ENCODE measurements at regions not wholly inside any gene's neighbourhood (a gene's known extent, or its start where the extent isn't known, plus 50 kb on each side); places are given as distances from the start of the nearest gene placed in this dataset.

GRCh38 chr1:60956520-60956919 lies 125.8 kb upstream of the NFIA start:
- ChIA-PET CTCF (no interaction called here), POLR2A (no interaction called here)
- no peak for DNase-seq (ENCODE audit: extremely low spot score)
- TF ChIP-seq CTCF (IDR thresholded peaks at IDR 0.05; ENCODE audit: control extremely low read depth, extremely low read depth, low read depth, missing control alignments), result no peak

GRCh38 chr1:60952612-60953111 lies 129.7 kb upstream of the NFIA start:
- ChIA-PET POLR2A (no interaction called here), CTCF (no interaction called here)
- no peak for TF ChIP-seq CTCF (IDR thresholded peaks at IDR 0.05; ENCODE audit: control extremely low read depth, extremely low read depth, low read depth, missing control alignments)

GRCh38 chr1:60950224-60951063 lies 131.9 kb upstream of the NFIA start:
- ChIA-PET POLR2A (no interaction called here), CTCF (no interaction called here)
- no peak for DNase-seq (ENCODE audit: extremely low spot score)
- no peak for TF ChIP-seq CTCF (IDR thresholded peaks at IDR 0.05; ENCODE audit: control extremely low read depth, extremely low read depth, low read depth, missing control alignments)

More at GRCh38 chr1:60952612-60953111, 129.7 kb upstream of the NFIA start:
- DNase-seq (ENCODE audit: extremely low spot score), result no peak

GRCh38 chr1:60949826-60950197 lies 132.5 kb upstream of the NFIA start:
- POLR2A ChIA-PET, result no interaction called here
- CTCF ChIA-PET, result no interaction called here
- DNase-seq (ENCODE audit: extremely low spot score), result no peak
- no peak for TF ChIP-seq CTCF (IDR thresholded peaks at IDR 0.05; ENCODE audit: control extremely low read depth, extremely low read depth, low read depth, missing control alignments)

- no peak for TF ChIP-seq CTCF (IDR thresholded peaks at IDR 0.05; ENCODE audit: control extremely low read depth, extremely low read depth, low read depth, missing control alignments)
- DNase-seq (ENCODE audit: extremely low spot score), result no peak
- POLR2A ChIA-PET, result no interaction called here
- CTCF ChIA-PET, result no interaction called here
Measured at GRCh38 chr1:60949154-60949825, 133.1 kb upstream of the NFIA start.

GRCh38 chr1:60948486-60948885 lies 133.9 kb upstream of the NFIA start:
- no peak for TF ChIP-seq CTCF (IDR thresholded peaks at IDR 0.05; ENCODE audit: control extremely low read depth, extremely low read depth, low read depth, missing control alignments)
- no peak for DNase-seq (ENCODE audit: extremely low spot score)
- POLR2A ChIA-PET, result no interaction called here
- CTCF ChIA-PET, result no interaction called here
